Ureter (tissue), 1 donor: ENCODE measurements at regions not wholly inside any gene's neighbourhood (a gene's known extent, or its start where the extent isn't known, plus 50 kb on each side); places are given as distances from the start of the nearest gene placed in this dataset.
"Not testable (repeated sequence)": the region's sequence is repeated elsewhere in the genome, so short reads cannot be mapped to it uniquely, and the experiment has no call there.

Experiments
- DNase-seq: peaks from one replicate; pipeline ENCODE4 v3.0.0-alpha.2; 2020; ENCODE audit warnings: low spot score
- donor health status: DM: yes; HTN: yes; CAD: no.

- peak; percentile 76 for DNase-seq
Measured at GRCh38 chr16:85514295-85514597, 98.9 kb upstream of the GSE1 start.

- peak; percentile 74 for DNase-seq
Measured at GRCh38 chr16:85514598-85515318, 98.4 kb upstream of the GSE1 start.

- DNase-seq = no peak
Measured at GRCh38 chr16:85515319-85515745, 97.8 kb upstream of the GSE1 start.

- DNase-seq = no peak
Measured at GRCh38 chr16:85515830-85516397, 97.2 kb upstream of the GSE1 start.

GRCh38 chr16:85517154-85517553, 96.0 kb upstream of the GSE1 start:
- no peak for DNase-seq

GRCh38 chr16:85517563-85518179, 95.5 kb upstream of the GSE1 start:
- no peak for DNase-seq

GRCh38 chr16:85518398-85519049, 94.6 kb upstream of the GSE1 start:
- DNase-seq = no peak

GRCh38 chr16:85519050-85519440, 94.1 kb upstream of the GSE1 start:
- DNase-seq = not testable (repeated sequence)

GRCh38 chr16:85519540-85520231, 93.4 kb upstream of the GSE1 start:
- no peak for DNase-seq

GRCh38 chr16:85520853-85521521, 92.1 kb upstream of the GSE1 start:
- peak; percentile 87 for DNase-seq

GRCh38 chr16:85521552-85522307, 91.4 kb upstream of the GSE1 start:
- DNase-seq = no peak

- DNase-seq = no peak
Measured at GRCh38 chr16:85522308-85522841, 90.7 kb upstream of the GSE1 start.

GRCh38 chr16:85522842-85523601, 90.1 kb upstream of the GSE1 start:
- DNase-seq = no peak

- no peak for DNase-seq
Measured at GRCh38 chr16:85523602-85524364, 89.3 kb upstream of the GSE1 start.

- no peak for DNase-seq
Measured at GRCh38 chr16:85524365-85524629, 88.8 kb upstream of the GSE1 start.

GRCh38 chr16:85524630-85525419, 88.3 kb upstream of the GSE1 start:
- peak; percentile 60 for DNase-seq

- DNase-seq = no peak
Measured at GRCh38 chr16:85525420-85526184, 87.5 kb upstream of the GSE1 start.
